SK-N-SH treated with all-trans-retinoic acid at 6 μM for 48 hours (cell line): ENCODE measurements at regions not wholly inside any gene's neighbourhood (a gene's known extent, or its start where the extent isn't known, plus 50 kb on each side); places are given as distances from the start of the nearest gene placed in this dataset.

ENCODE experiments used
- ATAC-seq: fragments of 200-7000 bp; cut with Tn5 transposase; 3 replicates; pipeline ENCODE4 v1.9.1; 2020; ENCODE audit warnings: mild to moderate bottlenecking, moderate library complexity
- ARNTL ChIP-seq: fragments of 450-650 bp; formaldehyde crosslinking; IDR thresholded peaks from 2 replicates; pipeline ENCODE4 v1.5.0; 2020; ENCODE audit warnings: low read depth, mild to moderate bottlenecking, moderate library complexity, borderline replicate concordance
- BACH2 ChIP-seq: fragments of 250-450 bp; sonication (Bioruptor Pico); IDR thresholded peaks from 2 replicates; pipeline ENCODE4 v1.9.0; 2021; ENCODE audit warnings: mild to moderate bottlenecking, borderline replicate concordance
- CSDC2 ChIP-seq: fragments of 250-450 bp; sonication (Bioruptor Pico); IDR thresholded peaks from 2 replicates; pipeline ENCODE4 v1.5.0; 2020; ENCODE audit warnings: mild to moderate bottlenecking, moderate library complexity
- ESRRG ChIP-seq: fragments of 250-450 bp; sonication (Bioruptor Pico); IDR thresholded peaks from 2 replicates; pipeline ENCODE4 v1.6.1; 2021; ENCODE audit warnings: mild to moderate bottlenecking
- GLIS3 ChIP-seq: fragments of 250-450 bp; sonication (Bioruptor Pico); IDR thresholded peaks from 2 replicates; pipeline ENCODE4 v1.5.0; 2020; ENCODE audit warnings: mild to moderate bottlenecking, moderate library complexity
- ISL1 ChIP-seq: fragments of 250-450 bp; sonication (Bioruptor Pico); IDR thresholded peaks from 2 replicates; pipeline ENCODE4 v2.1.2; 2022; ENCODE audit warnings: mild to moderate bottlenecking, moderate library complexity
- PPARA ChIP-seq: fragments of 250-450 bp; sonication (Bioruptor Pico); IDR thresholded peaks from 2 replicates; pipeline ENCODE4 v1.5.0; 2020; ENCODE audit warnings: mild to moderate bottlenecking, borderline replicate concordance
- RARB ChIP-seq: fragments of 250-450 bp; sonication (Bioruptor Pico); IDR thresholded peaks from 2 replicates; pipeline ENCODE4 v1.8.0; 2021; ENCODE audit warnings: mild to moderate bottlenecking, moderate library complexity
- SNAI2 ChIP-seq: fragments of 250-450 bp; sonication (Bioruptor Pico); IDR thresholded peaks from 2 replicates; pipeline ENCODE4 v1.5.0; 2020; ENCODE audit warnings: mild to moderate bottlenecking, moderate library complexity
- TCF4 ChIP-seq: fragments of 250-450 bp; sonication (Bioruptor Pico); IDR thresholded peaks from 2 replicates; pipeline ENCODE4 v1.8.0; 2021; ENCODE audit warnings: mild to moderate bottlenecking, moderate library complexity, borderline replicate concordance
- ZC3H10 ChIP-seq: fragments of 250-450 bp; sonication (Bioruptor Pico); IDR thresholded peaks from 2 replicates; pipeline ENCODE4 v1.5.1; 2021; ENCODE audit warnings: mild to moderate bottlenecking, moderate library complexity
- ZFP3 ChIP-seq: fragments of 250-450 bp; sonication (Bioruptor Pico); IDR thresholded peaks from 2 replicates; pipeline ENCODE4 v1.5.0; 2020; ENCODE audit warnings: mild to moderate bottlenecking, moderate library complexity
- ZFP30 ChIP-seq: fragments of 450-650 bp; formaldehyde crosslinking; IDR thresholded peaks from 2 replicates; pipeline ENCODE4 v1.5.0; 2022; ENCODE audit warnings: mild to moderate bottlenecking, moderate library complexity
- TF ChIP-seq, protein P1 (sequence below): fragments of 250-450 bp; sonication (Bioruptor Pico); IDR thresholded peaks from 2 replicates; pipeline ENCODE4 v1.5.0; 2020; ENCODE audit warnings: mild to moderate bottlenecking, moderate library complexity
- TF ChIP-seq, protein P2 (sequence below): fragments of 250-450 bp; sonication (Bioruptor Pico); IDR thresholded peaks from 2 replicates; pipeline ENCODE4 v1.8.0; 2021; ENCODE audit warnings: low read depth, mild to moderate bottlenecking, moderate library complexity, borderline replicate concordance
- TF ChIP-seq, protein P3 (sequence below): fragments of 250-450 bp; sonication (Bioruptor Pico); IDR thresholded peaks from 2 replicates; pipeline ENCODE4 v1.5.1; 2020; ENCODE audit warnings: low read depth, mild to moderate bottlenecking, moderate library complexity
- TF ChIP-seq, protein P4 (sequence below): fragments of 250-450 bp; sonication (Bioruptor Pico); IDR thresholded peaks from 2 replicates; pipeline ENCODE4 v1.8.0; 2020; ENCODE audit warnings: mild to moderate bottlenecking, moderate library complexity, borderline replicate concordance
- TF ChIP-seq, protein P5 (sequence below): fragments of 250-450 bp; sonication (Bioruptor Pico); IDR thresholded peaks from 2 replicates; pipeline ENCODE4 v1.5.1; 2021; ENCODE audit warnings: mild to moderate bottlenecking, moderate library complexity

DNA sequence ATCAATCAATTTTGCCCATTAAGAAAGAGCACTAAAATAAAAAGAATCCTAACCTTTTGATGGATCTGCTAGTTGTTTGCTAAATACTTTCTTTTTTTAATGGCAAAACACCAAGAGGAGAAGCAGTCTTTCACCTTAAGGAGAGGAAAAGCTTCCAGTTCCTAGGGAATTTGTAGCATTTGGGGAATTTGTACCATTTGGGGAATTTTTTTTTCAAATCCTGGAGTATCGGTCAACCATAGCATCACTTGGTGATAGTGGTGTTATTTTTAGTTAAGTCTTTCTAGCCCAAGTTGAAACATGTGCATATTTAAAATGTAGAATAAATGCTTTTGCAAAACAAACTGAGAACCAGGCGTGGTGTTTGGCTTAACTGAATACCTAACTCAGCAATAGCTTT, 117.5 kb upstream of the SEMA6D start (continued):
- TF ChIP-seq, protein P1, sequence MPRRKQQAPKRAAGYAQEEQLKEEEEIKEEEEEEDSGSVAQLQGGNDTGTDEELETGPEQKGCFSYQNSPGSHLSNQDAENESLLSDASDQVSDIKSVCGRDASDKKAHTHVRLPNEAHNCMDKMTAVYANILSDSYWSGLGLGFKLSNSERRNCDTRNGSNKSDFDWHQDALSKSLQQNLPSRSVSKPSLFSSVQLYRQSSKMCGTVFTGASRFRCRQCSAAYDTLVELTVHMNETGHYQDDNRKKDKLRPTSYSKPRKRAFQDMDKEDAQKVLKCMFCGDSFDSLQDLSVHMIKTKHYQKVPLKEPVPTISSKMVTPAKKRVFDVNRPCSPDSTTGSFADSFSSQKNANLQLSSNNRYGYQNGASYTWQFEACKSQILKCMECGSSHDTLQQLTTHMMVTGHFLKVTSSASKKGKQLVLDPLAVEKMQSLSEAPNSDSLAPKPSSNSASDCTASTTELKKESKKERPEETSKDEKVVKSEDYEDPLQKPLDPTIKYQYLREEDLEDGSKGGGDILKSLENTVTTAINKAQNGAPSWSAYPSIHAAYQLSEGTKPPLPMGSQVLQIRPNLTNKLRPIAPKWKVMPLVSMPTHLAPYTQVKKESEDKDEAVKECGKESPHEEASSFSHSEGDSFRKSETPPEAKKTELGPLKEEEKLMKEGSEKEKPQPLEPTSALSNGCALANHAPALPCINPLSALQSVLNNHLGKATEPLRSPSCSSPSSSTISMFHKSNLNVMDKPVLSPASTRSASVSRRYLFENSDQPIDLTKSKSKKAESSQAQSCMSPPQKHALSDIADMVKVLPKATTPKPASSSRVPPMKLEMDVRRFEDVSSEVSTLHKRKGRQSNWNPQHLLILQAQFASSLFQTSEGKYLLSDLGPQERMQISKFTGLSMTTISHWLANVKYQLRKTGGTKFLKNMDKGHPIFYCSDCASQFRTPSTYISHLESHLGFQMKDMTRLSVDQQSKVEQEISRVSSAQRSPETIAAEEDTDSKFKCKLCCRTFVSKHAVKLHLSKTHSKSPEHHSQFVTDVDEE: no peak
- TF ChIP-seq BACH2 (CRISPR knock-in tag) (no peak), CSDC2 (CRISPR knock-in tag) (no peak), ZFP3 (CRISPR knock-in tag) (no peak), ESRRG (CRISPR knock-in tag) (no peak), ZC3H10 (CRISPR knock-in tag) (no peak), RARB (CRISPR knock-in tag) (no peak), ARNTL (CRISPR knock-in tag) (no peak), TCF4 (CRISPR knock-in tag) (no peak)
- TF ChIP-seq, protein P2, sequence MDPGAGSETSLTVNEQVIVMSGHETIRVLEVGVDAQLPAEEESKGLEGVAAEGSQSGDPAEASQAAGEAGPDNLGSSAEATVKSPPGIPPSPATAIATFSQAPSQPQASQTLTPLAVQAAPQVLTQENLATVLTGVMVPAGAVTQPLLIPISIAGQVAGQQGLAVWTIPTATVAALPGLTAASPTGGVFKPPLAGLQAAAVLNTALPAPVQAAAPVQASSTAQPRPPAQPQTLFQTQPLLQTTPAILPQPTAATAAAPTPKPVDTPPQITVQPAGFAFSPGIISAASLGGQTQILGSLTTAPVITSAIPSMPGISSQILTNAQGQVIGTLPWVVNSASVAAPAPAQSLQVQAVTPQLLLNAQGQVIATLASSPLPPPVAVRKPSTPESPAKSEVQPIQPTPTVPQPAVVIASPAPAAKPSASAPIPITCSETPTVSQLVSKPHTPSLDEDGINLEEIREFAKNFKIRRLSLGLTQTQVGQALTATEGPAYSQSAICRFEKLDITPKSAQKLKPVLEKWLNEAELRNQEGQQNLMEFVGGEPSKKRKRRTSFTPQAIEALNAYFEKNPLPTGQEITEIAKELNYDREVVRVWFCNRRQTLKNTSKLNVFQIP (CRISPR knock-in tag): no peak

DNA sequence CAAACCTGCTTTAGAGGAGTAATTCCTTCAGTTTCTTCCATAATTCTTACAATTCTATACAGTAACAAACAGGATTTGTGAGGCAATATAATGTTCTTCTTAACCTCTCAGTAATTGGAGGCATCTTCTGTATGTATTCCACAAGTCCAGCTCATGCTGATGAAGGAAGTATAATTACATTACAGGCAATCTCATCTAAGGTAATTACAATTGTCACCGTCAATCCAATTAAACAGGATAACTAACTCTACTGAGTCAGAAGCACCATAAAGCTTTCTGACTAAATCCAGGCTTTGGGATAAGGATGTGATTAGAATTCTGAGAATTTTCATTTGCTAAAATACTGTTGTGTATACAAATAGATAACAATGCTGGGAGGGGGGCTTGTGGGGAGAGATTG, 115.2 kb upstream of the SEMA6D start:
- no peak for ATAC-seq
- TF ChIP-seq ESRRG (CRISPR knock-in tag) (no peak), ARNTL (CRISPR knock-in tag) (no peak)
- TF ChIP-seq, protein P2 (CRISPR knock-in tag): no peak

DNA sequence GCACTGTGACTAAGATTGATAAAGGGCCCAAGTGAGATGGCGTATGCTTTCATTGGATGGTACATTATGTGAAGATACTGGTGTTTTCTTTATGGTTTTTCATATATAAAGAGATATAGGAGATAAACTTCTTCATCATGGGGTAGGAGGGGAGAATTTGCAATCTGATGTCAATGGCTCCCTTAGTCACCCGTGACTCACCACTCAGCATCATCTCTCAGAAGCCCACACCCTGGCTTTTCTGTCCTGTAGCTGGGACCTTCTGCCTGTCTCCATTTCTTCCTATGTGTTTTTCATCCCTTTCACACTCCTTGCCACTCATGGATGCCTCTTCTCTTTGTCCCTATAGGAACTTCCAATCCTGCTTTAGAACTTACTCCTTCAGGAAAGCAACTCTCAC, 114.3 kb upstream of the SEMA6D start:
- ATAC-seq: no peak
- TF ChIP-seq ARNTL (CRISPR knock-in tag): no peak
- TF ChIP-seq, protein P3, sequence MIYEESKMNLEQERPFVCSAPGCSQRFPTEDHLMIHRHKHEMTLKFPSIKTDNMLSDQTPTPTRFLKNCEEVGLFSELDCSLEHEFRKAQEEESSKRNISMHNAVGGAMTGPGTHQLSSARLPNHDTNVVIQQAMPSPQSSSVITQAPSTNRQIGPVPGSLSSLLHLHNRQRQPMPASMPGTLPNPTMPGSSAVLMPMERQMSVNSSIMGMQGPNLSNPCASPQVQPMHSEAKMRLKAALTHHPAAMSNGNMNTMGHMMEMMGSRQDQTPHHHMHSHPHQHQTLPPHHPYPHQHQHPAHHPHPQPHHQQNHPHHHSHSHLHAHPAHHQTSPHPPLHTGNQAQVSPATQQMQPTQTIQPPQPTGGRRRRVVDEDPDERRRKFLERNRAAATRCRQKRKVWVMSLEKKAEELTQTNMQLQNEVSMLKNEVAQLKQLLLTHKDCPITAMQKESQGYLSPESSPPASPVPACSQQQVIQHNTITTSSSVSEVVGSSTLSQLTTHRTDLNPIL (CRISPR knock-in tag): no peak
- no peak for TF ChIP-seq ESRRG (CRISPR knock-in tag)
- no peak for TF ChIP-seq SNAI2 (CRISPR knock-in tag)
- TF ChIP-seq GLIS3 (CRISPR knock-in tag): no peak
- TF ChIP-seq RARB (CRISPR knock-in tag): no peak
- TF ChIP-seq ZFP30 (CRISPR knock-in tag): no peak
- TF ChIP-seq ISL1 (CRISPR knock-in tag): no peak
- TF ChIP-seq, protein P4, sequence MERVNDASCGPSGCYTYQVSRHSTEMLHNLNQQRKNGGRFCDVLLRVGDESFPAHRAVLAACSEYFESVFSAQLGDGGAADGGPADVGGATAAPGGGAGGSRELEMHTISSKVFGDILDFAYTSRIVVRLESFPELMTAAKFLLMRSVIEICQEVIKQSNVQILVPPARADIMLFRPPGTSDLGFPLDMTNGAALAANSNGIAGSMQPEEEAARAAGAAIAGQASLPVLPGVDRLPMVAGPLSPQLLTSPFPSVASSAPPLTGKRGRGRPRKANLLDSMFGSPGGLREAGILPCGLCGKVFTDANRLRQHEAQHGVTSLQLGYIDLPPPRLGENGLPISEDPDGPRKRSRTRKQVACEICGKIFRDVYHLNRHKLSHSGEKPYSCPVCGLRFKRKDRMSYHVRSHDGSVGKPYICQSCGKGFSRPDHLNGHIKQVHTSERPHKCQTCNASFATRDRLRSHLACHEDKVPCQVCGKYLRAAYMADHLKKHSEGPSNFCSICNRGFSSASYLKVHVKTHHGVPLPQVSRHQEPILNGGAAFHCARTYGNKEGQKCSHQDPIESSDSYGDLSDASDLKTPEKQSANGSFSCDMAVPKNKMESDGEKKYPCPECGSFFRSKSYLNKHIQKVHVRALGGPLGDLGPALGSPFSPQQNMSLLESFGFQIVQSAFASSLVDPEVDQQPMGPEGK (CRISPR knock-in tag): no peak
- TF ChIP-seq, protein P2 (CRISPR knock-in tag): no peak
- TF ChIP-seq, protein P5, sequence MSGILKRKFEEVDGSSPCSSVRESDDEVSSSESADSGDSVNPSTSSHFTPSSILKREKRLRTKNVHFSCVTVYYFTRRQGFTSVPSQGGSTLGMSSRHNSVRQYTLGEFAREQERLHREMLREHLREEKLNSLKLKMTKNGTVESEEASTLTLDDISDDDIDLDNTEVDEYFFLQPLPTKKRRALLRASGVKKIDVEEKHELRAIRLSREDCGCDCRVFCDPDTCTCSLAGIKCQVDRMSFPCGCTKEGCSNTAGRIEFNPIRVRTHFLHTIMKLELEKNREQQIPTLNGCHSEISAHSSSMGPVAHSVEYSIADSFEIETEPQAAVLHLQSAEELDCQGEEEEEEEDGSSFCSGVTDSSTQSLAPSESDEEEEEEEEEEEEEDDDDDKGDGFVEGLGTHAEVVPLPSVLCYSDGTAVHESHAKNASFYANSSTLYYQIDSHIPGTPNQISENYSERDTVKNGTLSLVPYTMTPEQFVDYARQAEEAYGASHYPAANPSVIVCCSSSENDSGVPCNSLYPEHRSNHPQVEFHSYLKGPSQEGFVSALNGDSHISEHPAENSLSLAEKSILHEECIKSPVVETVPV (CRISPR knock-in tag): no peak
- TF ChIP-seq BACH2 (CRISPR knock-in tag): no peak
- TF ChIP-seq, protein P1: no peak
- TF ChIP-seq TCF4 (CRISPR knock-in tag): no peak
- TF ChIP-seq PPARA (CRISPR knock-in tag): no peak
